SK-N-MC (cell line): ENCODE measurements at regions not wholly inside any gene's neighbourhood (a gene's known extent, or its start where the extent isn't known, plus 50 kb on each side); places are given as distances from the start of the nearest gene placed in this dataset.

ENCODE experiments used
- EZH2 ChIP-seq: fragments of 200-600 bp; sonication (generic); IDR thresholded peaks from one replicate; pipeline ENCODE4 v1.6.1; 2017; ENCODE audit warnings: antibody characterized with exemption
- POLR2AphosphoS5 ChIP-seq: IDR thresholded peaks from 2 replicates; pipeline ENCODE4 v1.6.1; 2012; ENCODE audit warnings: mild to moderate bottlenecking, low read depth, low read length, borderline replicate concordance

DNA sequence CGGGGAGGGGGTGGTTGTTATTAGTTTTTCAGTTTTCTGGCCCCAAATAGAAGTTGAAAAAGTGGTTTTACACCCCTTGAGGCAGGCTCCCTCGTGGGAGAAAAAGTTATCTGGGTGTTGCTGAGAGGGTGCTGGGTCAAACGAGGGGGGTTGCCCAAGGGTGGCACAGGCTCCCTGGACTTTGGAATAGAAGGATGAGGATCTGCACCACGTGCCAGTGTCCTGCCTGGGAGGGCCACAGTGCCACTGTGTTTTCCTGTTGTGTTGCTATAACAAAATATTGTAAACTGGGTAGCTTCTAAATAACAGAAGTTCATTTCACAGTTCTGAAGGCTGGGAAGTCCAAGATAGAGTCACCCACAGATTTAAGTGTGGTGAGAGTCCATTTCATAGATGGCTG is 181.9 kb downstream of the CXCL12 start:
- TF ChIP-seq EZH2 (no peak), POLR2AphosphoS5 (no peak)
